ENCODE measurements at regions not wholly inside any gene's neighbourhood (a gene's known extent, or its start where the extent isn't known, plus 50 kb on each side); places are given as distances from the start of the nearest gene placed in this dataset.

DNA sequence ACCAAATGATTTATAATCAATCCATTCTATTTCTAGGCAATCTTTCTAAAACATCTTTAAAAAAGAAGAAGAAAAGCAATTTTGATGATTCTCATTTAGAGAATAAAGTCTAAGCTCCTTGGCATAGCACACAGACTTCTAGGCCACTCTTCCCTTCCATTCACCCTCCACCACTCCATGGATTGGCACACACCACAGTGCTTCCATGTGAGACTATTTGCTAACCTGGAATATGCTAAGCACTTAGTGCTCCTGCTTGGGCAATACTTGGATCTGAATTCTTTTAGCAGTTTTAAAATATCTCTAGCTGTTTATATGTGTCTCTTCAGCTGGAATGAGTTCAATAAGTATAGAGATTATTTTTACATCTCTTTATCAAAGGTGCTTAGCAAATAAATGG, 177.6 kb upstream of the FBXL7 start:
- TF ChIP-seq, protein P1, sequence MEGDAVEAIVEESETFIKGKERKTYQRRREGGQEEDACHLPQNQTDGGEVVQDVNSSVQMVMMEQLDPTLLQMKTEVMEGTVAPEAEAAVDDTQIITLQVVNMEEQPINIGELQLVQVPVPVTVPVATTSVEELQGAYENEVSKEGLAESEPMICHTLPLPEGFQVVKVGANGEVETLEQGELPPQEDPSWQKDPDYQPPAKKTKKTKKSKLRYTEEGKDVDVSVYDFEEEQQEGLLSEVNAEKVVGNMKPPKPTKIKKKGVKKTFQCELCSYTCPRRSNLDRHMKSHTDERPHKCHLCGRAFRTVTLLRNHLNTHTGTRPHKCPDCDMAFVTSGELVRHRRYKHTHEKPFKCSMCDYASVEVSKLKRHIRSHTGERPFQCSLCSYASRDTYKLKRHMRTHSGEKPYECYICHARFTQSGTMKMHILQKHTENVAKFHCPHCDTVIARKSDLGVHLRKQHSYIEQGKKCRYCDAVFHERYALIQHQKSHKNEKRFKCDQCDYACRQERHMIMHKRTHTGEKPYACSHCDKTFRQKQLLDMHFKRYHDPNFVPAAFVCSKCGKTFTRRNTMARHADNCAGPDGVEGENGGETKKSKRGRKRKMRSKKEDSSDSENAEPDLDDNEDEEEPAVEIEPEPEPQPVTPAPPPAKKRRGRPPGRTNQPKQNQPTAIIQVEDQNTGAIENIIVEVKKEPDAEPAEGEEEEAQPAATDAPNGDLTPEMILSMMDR (IDR thresholded peaks at IDR 0.05; ENCODE audit: low read depth, low read length), result no peak
- DNase-seq (ENCODE audit: extremely low read depth, low read depth), result no peak

DNA sequence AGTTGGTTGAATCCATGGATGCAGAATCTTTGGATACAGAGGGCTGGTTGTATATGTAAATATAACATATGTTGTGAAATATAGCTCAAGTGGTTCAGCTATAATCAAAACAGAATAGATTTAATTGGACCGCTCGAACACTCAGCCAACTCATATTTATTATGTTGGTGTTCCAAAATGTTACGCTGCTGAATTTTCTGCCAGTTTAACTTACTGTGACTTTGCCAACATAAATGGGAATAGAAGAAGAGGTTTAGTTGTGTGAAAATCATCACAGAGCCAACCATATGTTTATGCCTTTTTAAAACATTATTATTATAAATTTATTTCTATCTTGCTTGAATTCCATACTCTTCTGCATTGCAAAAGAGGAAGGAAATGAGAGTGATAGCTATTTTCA, 178.2 kb upstream of the FBXL7 start:
- no peak for DNase-seq (ENCODE audit: extremely low read depth, low read depth)
- TF ChIP-seq, protein P1 (IDR thresholded peaks at IDR 0.05; ENCODE audit: low read depth, low read length), result no peak

DNA sequence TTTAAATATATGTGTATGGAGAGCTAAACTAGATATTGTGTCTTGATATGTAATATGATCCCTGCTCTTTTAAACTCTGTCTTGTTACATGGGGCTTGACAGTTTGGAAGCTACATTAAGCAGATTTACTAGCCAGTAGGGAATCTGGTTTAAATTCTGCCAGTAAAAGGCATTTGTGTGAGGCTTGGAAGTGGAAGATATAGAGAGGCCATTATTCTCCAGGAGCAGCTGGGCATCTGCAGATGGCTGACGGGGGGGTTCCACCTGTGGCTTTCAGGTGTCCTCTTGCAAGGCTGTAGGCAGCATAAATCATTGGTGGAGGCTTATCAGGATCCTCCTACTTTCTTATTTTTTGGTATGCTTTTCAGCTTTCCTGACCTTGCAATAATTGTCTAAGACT, 179.1 kb upstream of the FBXL7 start:
- TF ChIP-seq, protein P1 (IDR thresholded peaks at IDR 0.05; ENCODE audit: low read depth, low read length), result no peak
- no peak for DNase-seq (ENCODE audit: extremely low read depth, low read depth)

DNA sequence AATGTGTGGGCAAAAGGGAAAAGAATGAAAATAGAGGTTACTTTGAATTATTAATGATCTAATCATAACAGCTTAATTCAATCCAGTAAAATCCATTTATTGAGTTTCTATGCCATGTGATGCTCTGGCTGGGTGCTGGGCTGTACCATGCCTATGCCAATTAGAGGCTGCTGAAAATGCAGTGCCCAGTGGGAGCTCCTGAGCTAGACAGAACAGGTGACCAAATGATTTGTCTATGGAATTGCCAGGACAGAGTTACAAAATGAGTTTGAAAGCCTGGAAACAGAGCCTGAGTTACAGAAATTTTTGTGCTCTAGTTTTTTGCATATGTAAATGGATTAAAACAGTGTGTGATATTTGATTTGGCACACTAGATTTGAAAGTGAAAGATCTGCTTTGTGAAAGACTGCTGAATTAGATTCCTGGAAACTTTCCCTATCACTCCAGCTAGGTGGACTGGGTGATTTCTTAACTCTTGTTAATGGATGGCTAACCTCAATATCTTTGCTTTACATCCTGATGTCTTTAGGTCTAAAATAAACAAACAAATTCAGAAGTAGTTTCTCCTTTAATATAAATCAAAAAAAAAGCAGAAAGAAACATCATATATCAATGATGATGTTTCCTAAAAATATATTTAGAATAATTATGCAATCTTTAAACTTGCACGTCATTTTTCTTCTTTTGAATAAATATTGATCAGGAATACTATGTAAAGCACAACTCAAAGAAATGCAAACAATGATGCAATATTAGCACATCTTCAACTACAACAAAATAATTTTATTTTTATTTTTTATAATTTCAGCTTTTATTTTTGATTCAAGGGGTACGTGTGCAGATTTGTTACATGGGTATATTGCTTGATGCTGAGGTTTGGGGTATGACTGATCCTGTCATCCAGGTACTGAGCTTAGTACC, 194.8 kb upstream of the FBXL7 start:
- DNase-seq (ENCODE audit: extremely low read depth, low read depth), result no peak
- TF ChIP-seq, protein P1 (IDR thresholded peaks at IDR 0.05; ENCODE audit: low read depth, low read length), result no peak

DNA sequence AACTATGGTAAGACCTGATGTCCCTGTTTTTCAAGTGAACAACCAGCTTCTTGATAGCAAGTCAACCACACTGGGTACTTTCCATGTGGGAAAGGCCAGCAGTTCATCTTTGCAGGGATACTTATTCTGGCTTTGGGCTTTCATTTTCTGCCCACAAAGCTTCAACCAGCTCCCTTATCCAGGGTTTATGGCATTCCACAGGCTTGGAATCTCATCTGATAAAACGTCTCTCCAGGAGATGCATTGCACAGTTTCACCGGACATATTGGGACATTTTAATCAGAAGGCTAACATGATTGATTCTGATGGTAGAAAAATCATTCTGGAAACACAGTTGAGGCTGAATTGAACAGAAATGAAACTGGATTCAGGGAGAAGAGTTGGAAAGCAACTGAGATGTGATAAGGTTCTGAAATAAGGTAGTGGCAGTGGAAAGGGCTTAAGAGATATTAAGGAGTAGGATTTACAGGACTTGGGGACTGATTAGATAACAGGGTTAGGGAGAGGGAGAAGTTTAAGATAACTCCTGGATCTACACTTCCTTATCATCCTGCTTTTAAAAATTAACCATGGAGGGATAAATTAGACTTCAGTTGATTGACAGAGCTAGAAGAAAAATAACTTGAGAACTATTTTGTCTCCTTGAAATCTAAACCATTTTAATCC, 195.8 kb upstream of the FBXL7 start:
- TF ChIP-seq, protein P1 (IDR thresholded peaks at IDR 0.05; ENCODE audit: low read depth, low read length), result no peak
- DNase-seq (ENCODE audit: extremely low read depth, low read depth), result no peak

DNA sequence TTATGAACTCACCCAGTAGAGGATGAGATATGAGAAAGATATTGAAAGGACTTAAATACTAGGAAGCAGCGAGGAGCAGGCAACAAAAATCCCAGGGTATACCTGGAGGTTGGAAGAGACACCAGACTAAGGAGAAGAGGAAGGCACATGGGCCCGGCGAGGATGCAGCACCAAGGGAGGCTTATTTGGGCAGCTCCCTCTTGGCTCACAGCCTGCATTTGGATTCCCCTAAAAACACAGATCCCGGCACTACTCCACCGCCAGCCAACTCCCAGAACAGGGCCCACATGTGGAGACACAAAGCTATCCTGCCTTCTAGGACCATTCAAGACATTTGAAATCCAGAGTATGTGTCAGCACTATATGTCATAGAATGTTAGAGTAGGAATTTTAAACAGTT, 199.8 kb upstream of the FBXL7 start:
- TF ChIP-seq, protein P1 (IDR thresholded peaks at IDR 0.05; ENCODE audit: low read depth, low read length), result no peak
- DNase-seq (ENCODE audit: extremely low read depth, low read depth), result no peak

DNA sequence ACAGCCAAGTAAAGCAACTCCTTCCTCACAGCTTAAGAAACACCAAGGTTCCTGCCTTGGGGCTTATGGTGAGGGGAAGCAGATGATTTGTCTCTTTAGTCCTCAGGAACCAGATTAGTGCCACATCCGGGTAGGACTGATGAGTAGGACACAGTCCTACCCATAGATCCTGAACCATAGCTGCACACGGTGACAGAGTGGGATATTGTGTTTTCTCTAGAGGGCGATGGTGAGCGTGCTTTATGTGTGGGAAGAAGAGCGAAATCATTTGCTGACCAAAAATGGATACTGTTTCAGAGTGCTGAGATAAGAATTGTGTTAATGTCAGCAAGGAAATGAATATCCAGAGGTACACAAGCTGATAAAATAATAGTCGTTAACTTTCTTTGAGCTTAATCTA, 209.0 kb upstream of the FBXL7 start:
- TF ChIP-seq, protein P1 (IDR thresholded peaks at IDR 0.05; ENCODE audit: low read depth, low read length), result no peak
- DNase-seq (ENCODE audit: extremely low read depth, low read depth), result no peak
